WERI-Rb-1 (cell line): ENCODE measurements at regions not wholly inside any gene's neighbourhood (a gene's known extent, or its start where the extent isn't known, plus 50 kb on each side); places are given as distances from the start of the nearest gene placed in this dataset.

Experiments
- DNase-seq: peaks from one replicate; pipeline ENCODE4 v3.0.0-alpha.2; 2020
- H3K27ac ChIP-seq: fragments of 250-450 bp; sonication (Bioruptor Pico); 2 replicates; pipeline ENCODE4 v1.5.1; 2020; ENCODE audit warnings: mild to moderate bottlenecking, moderate library complexity
- H3K27me3 ChIP-seq: fragments of 250-450 bp; sonication (Bioruptor Pico); 2 replicates; pipeline ENCODE4 v1.5.1; 2021; ENCODE audit warnings: mild to moderate bottlenecking, low read depth, moderate library complexity; ENCODE audit not compliant: insufficient read depth, severe bottlenecking
- H3K36me3 ChIP-seq: fragments of 250-450 bp; sonication (Bioruptor Pico); 2 replicates; pipeline ENCODE4 v1.5.1; 2020; ENCODE audit warnings: mild to moderate bottlenecking, moderate library complexity
- H3K4me3 ChIP-seq: 2 replicates; pipeline ENCODE4 v1.5.1; 2011; ENCODE audit warnings: low read depth, mild to moderate bottlenecking, control low read depth, low read length
- H3K9me3 ChIP-seq: fragments of 250-450 bp; sonication (Bioruptor Pico); 2 replicates; pipeline ENCODE4 v1.5.1; 2021; ENCODE audit warnings: mild to moderate bottlenecking, moderate library complexity; ENCODE audit not compliant: severe bottlenecking
- TF ChIP-seq, protein P1 (sequence below): IDR thresholded peaks from 2 replicates; pipeline ENCODE4 v1.5.1; 2011; ENCODE audit warnings: low read depth, mild to moderate bottlenecking, control low read depth, inconsistent platforms, low read length

DNA sequence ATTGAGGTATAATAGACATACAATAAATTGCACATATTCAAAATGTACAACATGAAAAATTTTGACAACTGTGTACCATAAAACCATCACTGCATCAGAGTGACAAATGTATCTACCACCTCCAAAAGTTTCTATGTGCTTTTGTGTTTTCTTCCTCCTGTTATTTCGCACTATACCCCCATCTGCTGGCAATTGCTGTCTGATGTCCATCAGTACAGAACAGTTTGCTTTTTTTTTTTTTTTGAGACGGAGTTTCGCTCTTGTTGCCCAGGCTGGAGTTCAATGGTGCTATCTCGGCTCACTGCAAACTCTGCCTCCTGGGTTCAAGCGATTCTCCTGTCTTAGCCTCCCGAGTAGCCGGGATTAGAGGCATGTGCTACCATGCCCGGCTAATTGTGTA is 154.3 kb upstream of the GIMD1 start:
- TF ChIP-seq, protein P1, sequence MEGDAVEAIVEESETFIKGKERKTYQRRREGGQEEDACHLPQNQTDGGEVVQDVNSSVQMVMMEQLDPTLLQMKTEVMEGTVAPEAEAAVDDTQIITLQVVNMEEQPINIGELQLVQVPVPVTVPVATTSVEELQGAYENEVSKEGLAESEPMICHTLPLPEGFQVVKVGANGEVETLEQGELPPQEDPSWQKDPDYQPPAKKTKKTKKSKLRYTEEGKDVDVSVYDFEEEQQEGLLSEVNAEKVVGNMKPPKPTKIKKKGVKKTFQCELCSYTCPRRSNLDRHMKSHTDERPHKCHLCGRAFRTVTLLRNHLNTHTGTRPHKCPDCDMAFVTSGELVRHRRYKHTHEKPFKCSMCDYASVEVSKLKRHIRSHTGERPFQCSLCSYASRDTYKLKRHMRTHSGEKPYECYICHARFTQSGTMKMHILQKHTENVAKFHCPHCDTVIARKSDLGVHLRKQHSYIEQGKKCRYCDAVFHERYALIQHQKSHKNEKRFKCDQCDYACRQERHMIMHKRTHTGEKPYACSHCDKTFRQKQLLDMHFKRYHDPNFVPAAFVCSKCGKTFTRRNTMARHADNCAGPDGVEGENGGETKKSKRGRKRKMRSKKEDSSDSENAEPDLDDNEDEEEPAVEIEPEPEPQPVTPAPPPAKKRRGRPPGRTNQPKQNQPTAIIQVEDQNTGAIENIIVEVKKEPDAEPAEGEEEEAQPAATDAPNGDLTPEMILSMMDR = peak; percentile 20; the same call in 1 of the 2 replicates
- Histone ChIP-seq H3K27me3 (no peaks in the 10 kb centered on the region), H3K27ac (no peak overlapping the region), H3K4me3 (no peak overlapping the region), H3K36me3 (no peaks in the 10 kb centered on the region), H3K9me3 (no peaks in the 10 kb centered on the region)
- peak; percentile 35 for DNase-seq

DNA sequence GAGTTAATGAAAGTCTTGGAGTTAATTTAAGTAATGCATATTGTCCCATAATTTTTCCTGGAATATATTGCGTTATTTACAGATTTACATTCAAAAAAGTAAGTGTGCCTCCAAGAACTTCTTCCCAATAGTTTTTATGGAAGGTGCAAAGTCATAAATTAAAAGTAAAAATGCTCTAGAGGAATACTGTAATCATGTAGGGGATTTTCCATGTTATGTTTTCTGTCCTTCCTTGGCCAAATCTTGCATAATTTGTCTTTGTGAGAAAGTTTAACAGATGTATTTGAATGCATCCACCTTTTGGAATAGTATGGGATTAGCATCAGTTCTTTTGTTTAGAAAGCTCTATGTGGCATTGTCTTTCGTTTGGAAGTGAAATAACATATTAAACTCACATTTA is 144.1 kb upstream of the GIMD1 start:
- Histone ChIP-seq H3K27me3 (no peaks in the 10 kb centered on the region), H3K9me3 (no peaks in the 10 kb centered on the region), H3K36me3 (no peaks in the 10 kb centered on the region), H3K4me3 (no peak overlapping the region), H3K27ac (no peak overlapping the region)
- TF ChIP-seq, protein P1 = no peak
- no peak for DNase-seq

DNA sequence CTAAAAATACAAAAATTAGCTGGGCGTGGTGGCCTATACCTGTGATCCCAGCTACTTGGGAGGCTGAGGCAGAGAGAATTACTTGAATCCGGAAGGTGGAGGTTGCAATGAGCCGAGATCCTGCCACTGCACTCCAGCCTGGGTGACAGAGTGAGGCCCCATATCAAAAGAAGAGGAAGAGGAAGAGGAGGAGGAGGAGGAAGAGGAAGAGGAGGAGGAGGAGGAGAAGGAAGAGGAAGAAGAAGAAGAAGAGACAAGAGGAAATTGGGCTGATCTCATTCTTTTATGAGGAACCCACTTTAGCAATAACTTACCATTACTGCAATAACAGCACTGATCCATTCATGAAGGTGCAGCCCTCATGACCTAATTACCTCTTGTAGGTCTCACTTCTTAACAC is 138.9 kb upstream of the GIMD1 start:
- DNase-seq = no peak
- TF ChIP-seq, protein P1 = no peak

DNA sequence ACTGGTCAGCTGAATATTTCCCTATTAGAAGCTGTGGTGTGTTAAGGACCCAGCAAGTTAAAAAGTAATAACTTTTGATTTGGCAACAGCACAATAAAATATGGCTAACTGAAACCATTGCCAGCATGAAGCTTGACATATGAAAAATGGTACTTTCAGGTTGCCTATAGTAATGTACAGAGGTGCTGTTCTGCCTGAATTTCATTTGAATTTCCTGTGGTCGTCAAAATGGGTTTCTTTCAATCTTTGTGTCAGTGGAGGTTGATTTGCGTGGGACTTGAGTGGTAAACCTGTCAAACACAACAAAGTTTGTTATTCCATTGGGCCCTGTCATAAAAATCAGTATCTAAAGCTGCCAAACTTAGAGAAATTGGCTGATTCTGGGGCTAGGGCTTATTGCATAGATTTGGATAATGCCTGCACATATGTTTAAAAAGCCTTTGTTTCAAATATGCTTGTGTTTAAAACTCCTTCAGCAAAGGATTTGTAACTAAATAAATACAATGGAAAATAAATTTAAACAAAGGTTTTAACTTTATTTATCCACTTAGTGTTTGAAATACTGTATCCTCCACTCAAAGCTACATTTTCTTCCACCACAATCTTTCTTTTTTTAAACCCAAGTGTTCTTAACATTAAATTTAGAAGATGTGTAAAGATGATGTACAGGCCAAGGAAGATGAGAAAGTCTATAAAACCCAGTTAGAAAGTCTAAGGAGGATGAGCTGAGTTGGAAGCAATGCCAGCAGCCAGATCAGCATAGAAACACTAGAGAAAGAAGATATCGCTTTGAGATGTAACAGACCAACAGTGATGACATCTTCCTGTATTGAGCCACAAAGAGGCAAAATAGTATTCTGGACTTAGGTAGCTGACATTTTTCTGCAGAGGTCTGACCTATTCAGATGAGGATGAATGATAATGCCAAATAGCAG is 134.8 kb upstream of the GIMD1 start:
- Histone ChIP-seq H3K36me3 (no peaks in the 10 kb centered on the region), H3K27ac (no peak overlapping the region), H3K9me3 (peaks cover 4% of the 10 kb centered on the region), H3K4me3 (no peak overlapping the region), H3K27me3 (no peaks in the 10 kb centered on the region)
- TF ChIP-seq, protein P1 = no peak
- DNase-seq = no peak

More for the DNA sequence above, 138.9 kb upstream of the GIMD1 start:
- Histone ChIP-seq H3K36me3 (no peaks in the 10 kb centered on the region), H3K27me3 (no peaks in the 10 kb centered on the region), H3K27ac (no peak overlapping the region), H3K9me3 (peaks cover 4% of the 10 kb centered on the region), H3K4me3 (no peak overlapping the region)

DNA sequence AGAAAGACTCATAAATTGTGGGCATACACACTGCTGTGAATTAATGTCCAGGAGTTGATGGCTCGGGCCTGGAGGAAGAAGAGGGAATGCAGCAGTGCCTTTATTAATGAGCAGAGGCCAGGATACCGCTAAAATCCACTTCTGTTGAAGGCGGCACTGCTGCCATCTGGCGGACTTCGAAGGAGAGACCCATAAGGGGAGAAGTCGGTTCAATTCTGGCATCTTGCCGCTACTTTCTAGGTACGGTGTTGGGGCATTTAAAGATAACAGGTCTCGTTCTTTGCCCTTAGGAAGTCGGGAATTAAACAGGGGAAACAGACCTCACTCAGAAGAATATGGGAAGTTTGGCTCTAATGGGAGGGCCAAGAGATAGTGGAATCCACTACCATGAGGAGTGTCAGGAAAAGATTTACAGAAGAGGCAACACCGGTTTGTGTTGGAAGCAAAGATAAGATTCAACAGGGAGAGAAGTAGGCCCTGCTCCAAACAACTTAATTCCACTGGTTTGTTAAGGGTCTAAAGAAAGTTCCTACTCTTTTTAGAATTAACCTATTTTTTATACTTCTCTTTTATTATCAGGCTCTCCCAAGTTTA is 133.6 kb upstream of the GIMD1 start:
- Histone ChIP-seq H3K27me3 (no peaks in the 10 kb centered on the region), H3K36me3 (no peaks in the 10 kb centered on the region), H3K4me3 (no peak overlapping the region; the same call in 1 of the 2 replicates), H3K27ac (no peak overlapping the region), H3K9me3 (peaks cover 4% of the 10 kb centered on the region)
- TF ChIP-seq, protein P1 = peak; percentile 87
- peak; percentile 84 for DNase-seq
